ENCODE measurements at regions not wholly inside any gene's neighbourhood (a gene's known extent, or its start where the extent isn't known, plus 50 kb on each side); places are given as distances from the start of the nearest gene placed in this dataset.
"Not testable (repeated sequence)": the region's sequence is repeated elsewhere in the genome, so short reads cannot be mapped to it uniquely, and the experiment has no call there.

DNA sequence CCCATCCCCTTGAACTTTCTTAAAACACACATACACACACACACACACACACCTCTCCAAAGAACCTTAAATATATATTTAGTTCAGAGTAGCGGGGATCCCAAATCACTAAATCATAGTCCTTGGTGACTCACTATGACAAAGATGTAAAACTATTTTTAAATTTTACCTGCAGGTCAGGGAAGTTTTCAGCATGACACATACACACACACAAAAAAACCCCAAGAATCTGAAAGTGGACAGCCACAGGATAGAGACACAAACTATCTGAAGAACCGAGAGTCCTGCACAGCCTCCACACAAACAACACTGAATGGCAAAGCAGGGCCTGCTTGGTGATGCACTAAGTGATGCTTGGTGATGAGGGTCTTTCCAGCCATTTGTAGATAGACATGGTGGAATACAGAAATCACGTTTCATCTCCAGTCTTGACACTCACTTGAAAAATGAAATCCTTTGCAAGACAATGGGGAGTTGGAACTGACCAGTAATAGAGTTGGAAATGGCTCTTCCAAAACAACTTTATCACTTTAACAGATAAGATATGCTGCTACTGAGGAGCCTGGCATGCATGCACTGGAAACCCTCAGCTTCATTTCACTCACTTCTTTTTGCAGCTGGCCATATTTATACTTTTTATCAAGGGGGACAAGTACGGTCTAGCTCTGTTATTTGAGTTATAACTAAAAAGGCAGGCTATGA lies 307.3 kb downstream of the RAPGEF2 start:
- H3K4me3 ChIP-seq (ENCODE audit: low read depth, low read length): no peak overlapping the region
- H3K9ac ChIP-seq (ENCODE audit: low read depth, low read length): no peak overlapping the region
- H3K36me3 ChIP-seq (ENCODE audit: control insufficient read depth, insufficient read depth, low read length): no peaks in the 10 kb centered on the region
- H3K9me3 ChIP-seq (ENCODE audit: control insufficient read depth, insufficient read depth, low read length): no peaks in the 10 kb centered on the region
- H3K4me1 ChIP-seq (ENCODE audit: control insufficient read depth, insufficient read depth, low read length): no peaks in the 10 kb centered on the region
- H3K27me3 ChIP-seq (ENCODE audit: control insufficient read depth, insufficient read depth, low read length): no peaks in the 10 kb centered on the region

DNA sequence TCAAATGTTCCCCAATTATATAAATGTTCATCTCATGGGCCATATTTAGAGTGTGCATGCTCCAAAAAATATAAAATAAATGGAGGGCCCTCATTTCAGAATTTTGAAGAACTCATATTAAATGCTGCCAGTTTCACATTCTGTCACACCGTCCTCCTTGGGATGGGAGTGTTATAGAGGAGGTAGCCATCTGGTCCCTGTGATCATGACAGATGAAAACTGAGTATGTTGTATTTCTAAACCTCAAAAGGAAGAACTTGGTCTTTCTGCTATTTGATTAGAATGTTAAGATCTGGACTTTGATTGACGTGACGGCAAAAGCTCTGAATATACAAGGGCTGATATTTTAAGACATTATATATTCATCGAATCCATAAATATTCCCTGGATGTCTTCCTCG lies 308.0 kb downstream of the RAPGEF2 start:
- no peaks in the 10 kb centered on the region for H3K9me3 ChIP-seq (ENCODE audit: control insufficient read depth, insufficient read depth, low read length)
- no peaks in the 10 kb centered on the region for H3K4me1 ChIP-seq (ENCODE audit: control insufficient read depth, insufficient read depth, low read length)
- no peak overlapping the region for H3K9ac ChIP-seq (ENCODE audit: low read depth, low read length)
- H3K36me3 ChIP-seq (ENCODE audit: control insufficient read depth, insufficient read depth, low read length): no peaks in the 10 kb centered on the region
- H3K4me3 ChIP-seq (ENCODE audit: low read depth, low read length): no peak overlapping the region
- no peaks in the 10 kb centered on the region for H3K27me3 ChIP-seq (ENCODE audit: control insufficient read depth, insufficient read depth, low read length)

DNA sequence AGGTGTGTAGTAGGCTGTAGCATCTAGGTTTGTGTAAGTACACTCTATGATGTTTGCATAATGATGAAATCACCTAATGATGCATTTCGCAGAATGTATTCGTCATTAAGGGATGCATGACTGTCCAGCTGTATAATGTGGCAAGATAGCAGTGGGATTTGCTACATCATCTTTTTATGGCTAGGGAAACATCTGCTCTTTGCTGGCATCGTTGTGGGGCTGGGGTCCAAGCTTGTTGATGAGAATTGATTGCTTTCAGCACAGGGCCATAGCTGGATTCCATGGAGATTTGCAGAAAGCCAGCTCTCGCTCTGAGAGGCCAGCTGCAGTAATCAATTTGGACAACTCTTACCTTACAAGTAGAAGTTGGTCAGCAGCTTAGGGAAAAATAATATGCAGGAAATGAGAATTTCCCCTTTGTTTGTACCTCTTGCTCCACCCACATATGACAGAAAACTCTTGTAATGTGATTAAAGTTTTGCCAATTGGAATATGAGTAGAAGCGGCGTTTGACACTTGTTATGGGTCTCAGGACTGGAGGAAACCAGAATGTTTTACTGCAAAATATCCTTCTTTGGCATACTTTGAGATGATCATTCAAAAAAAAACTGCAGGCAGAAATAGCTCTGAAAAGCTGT lies 310.5 kb downstream of the RAPGEF2 start:
- no peaks in the 10 kb centered on the region for H3K27me3 ChIP-seq (ENCODE audit: control insufficient read depth, insufficient read depth, low read length)
- H3K9ac ChIP-seq (ENCODE audit: low read depth, low read length): no peak overlapping the region
- no peaks in the 10 kb centered on the region for H3K36me3 ChIP-seq (ENCODE audit: control insufficient read depth, insufficient read depth, low read length)
- H3K4me1 ChIP-seq (ENCODE audit: control insufficient read depth, insufficient read depth, low read length): no peaks in the 10 kb centered on the region
- no peak overlapping the region for H3K4me3 ChIP-seq (ENCODE audit: low read depth, low read length)
- H3K9me3 ChIP-seq (ENCODE audit: control insufficient read depth, insufficient read depth, low read length): peaks cover 3% of the 10 kb centered on the region

DNA sequence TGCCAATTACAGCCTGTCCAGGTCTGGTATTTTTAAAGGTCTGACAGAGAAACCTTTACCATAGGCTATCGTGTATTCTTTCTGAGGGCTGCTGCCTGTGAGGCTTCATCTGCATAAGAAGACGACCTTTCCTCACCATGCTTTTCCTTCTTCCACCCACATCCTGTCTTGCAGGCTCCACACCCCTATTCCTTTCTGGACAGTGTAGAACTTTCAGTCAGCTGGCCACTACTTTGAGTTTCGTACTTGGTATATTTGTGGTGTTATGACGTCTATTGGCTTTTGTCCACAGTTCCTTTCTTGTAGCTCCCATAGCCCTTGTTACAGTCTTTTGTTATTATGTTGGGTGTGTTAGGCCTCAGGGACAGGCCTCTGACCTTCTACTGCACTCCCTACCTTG lies 311.4 kb downstream of the RAPGEF2 start:
- no peaks in the 10 kb centered on the region for H3K36me3 ChIP-seq (ENCODE audit: control insufficient read depth, insufficient read depth, low read length)
- H3K4me1 ChIP-seq (ENCODE audit: control insufficient read depth, insufficient read depth, low read length): no peaks in the 10 kb centered on the region
- H3K9me3 ChIP-seq (ENCODE audit: control insufficient read depth, insufficient read depth, low read length): peaks cover 4% of the 10 kb centered on the region
- H3K27me3 ChIP-seq (ENCODE audit: control insufficient read depth, insufficient read depth, low read length): no peaks in the 10 kb centered on the region
- no peak overlapping the region for H3K4me3 ChIP-seq (ENCODE audit: low read depth, low read length)
- H3K9ac ChIP-seq (ENCODE audit: low read depth, low read length): no peak overlapping the region

DNA sequence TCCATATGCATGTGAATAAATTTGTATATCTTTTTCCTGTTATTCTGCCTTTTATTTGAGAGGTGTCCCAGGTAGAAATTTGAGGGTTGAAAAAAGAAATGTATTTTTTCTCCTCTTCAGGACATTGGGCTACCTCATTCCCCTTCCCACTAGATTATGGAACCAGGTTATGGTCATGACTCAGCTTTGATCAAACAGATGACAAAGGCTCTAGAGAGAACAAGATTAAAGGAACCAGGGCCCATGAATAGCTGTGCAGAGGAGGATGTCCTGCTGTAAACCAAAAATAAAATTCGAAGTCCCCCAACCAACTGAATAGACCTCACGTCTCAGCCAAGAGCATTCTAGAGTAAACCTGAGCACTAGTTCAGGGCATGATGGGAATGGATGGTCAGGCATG lies 313.2 kb downstream of the RAPGEF2 start:
- Histone ChIP-seq H3K9ac (ENCODE audit: low read depth, low read length) (no peak overlapping the region), H3K4me1 (ENCODE audit: control insufficient read depth, insufficient read depth, low read length) (no peaks in the 10 kb centered on the region)

DNA sequence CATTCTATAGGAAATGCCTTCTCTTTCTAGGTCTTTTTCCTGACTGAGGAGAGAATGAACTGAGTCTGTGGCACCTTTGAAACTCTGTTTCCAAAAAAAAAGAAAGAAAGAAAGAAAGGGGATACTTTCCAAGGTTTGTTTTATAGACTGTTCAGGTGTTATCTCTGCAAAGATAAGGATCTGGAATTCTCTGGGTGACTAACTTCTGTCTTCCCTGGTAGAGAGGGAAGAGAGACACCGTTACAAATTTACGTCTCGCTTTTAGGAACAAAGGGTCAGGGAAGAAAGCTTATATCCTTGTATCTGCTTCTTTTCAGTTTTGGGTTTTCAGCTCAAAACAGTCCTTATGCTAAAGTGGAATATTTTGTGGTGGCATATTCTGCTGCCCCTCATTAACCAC lies 314.1 kb downstream of the RAPGEF2 start:
- Histone ChIP-seq H3K4me3 (ENCODE audit: low read depth, low read length) (no peak overlapping the region), H3K27me3 (ENCODE audit: control insufficient read depth, insufficient read depth, low read length) (no peaks in the 10 kb centered on the region), H3K9ac (ENCODE audit: low read depth, low read length) (no peak overlapping the region), H3K36me3 (ENCODE audit: control insufficient read depth, insufficient read depth, low read length) (no peaks in the 10 kb centered on the region), H3K9me3 (ENCODE audit: control insufficient read depth, insufficient read depth, low read length) (peaks cover 4% of the 10 kb centered on the region), H3K4me1 (ENCODE audit: control insufficient read depth, insufficient read depth, low read length) (no peaks in the 10 kb centered on the region)

More for the DNA sequence above, 313.2 kb downstream of the RAPGEF2 start:
- peaks cover 4% of the 10 kb centered on the region for H3K9me3 ChIP-seq (ENCODE audit: control insufficient read depth, insufficient read depth, low read length)
- no peaks in the 10 kb centered on the region for H3K36me3 ChIP-seq (ENCODE audit: control insufficient read depth, insufficient read depth, low read length)
- H3K27me3 ChIP-seq (ENCODE audit: control insufficient read depth, insufficient read depth, low read length): no peaks in the 10 kb centered on the region
- no peak overlapping the region for H3K4me3 ChIP-seq (ENCODE audit: low read depth, low read length)

DNA sequence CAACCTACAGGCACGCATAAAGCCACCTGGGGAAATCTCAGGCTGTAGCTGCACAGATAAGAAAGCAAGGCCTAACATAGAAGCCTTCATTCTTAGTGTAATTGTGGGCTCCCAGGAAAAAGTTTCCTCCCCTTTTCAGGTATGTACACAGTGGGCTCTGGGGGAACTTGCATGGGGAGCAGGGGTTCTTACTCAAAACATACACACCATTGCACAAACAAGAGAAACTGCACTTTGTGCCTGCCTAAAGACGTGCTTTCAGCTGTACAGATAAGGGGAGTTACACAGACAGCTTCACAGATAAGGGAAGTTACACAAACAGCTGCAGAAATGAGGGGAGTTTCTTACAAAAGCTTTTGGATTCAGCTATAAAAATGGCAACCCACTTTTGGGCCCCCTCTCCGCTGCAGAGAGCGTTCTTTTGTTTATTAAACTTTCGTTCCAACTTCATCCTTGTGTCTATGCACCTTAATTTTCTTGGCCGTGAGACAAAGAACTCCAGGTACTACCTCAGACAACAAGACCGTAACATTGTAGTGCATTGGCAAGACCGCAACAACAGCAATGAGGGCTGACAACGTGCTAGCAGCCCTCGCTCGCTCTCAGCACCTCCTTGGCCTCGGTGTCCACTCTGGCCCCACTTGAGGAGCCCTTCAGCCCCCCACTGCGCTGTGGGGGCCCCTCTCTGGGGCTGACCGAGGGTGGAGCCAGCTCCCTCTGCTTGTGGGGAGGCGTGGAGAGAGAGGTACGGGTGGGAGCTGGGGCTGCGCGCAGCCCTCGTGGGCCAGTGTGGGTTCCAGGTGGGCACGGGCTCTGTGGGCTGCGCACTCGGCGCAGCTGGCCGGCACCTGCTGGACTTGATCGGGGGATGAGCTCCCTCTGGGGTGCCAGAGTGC lies 317.5 kb downstream of the RAPGEF2 start:
- H3K9ac ChIP-seq (ENCODE audit: low read depth, low read length): no peak overlapping the region
- peaks cover 4% of the 10 kb centered on the region for H3K9me3 ChIP-seq (ENCODE audit: control insufficient read depth, insufficient read depth, low read length)
- H3K27me3 ChIP-seq (ENCODE audit: control insufficient read depth, insufficient read depth, low read length): no peaks in the 10 kb centered on the region
- H3K4me1 ChIP-seq (ENCODE audit: control insufficient read depth, insufficient read depth, low read length): peaks cover 5% of the 10 kb centered on the region
- H3K36me3 ChIP-seq (ENCODE audit: control insufficient read depth, insufficient read depth, low read length): no peaks in the 10 kb centered on the region
- H3K4me3 ChIP-seq (ENCODE audit: low read depth, low read length): no peak overlapping the region

DNA sequence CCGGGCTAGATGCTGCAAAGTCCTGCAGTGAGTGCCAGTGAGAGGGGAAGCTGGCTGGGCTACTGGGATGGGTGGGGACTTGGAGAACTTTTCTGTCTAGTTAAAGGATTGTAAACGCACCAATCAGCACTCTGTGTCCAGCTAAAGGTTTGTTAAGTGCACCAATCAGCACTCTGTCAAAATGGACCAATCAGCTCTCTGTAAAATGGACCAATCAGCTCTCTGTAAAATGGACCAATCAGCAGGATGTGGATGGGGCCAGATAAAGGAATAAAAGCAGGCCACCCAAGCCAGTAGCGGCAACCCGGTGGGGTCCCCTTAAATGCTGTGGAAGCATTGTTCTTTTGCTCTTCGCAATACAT lies 318.2 kb downstream of the RAPGEF2 start:
- H3K27me3 ChIP-seq (ENCODE audit: control insufficient read depth, insufficient read depth, low read length); H3K4me1 ChIP-seq (ENCODE audit: control insufficient read depth, insufficient read depth, low read length); H3K4me3 ChIP-seq (ENCODE audit: low read depth, low read length); H3K36me3 ChIP-seq (ENCODE audit: control insufficient read depth, insufficient read depth, low read length); H3K9ac ChIP-seq (ENCODE audit: low read depth, low read length); H3K9me3 ChIP-seq (ENCODE audit: control insufficient read depth, insufficient read depth, low read length): not testable (repeated sequence)

DNA sequence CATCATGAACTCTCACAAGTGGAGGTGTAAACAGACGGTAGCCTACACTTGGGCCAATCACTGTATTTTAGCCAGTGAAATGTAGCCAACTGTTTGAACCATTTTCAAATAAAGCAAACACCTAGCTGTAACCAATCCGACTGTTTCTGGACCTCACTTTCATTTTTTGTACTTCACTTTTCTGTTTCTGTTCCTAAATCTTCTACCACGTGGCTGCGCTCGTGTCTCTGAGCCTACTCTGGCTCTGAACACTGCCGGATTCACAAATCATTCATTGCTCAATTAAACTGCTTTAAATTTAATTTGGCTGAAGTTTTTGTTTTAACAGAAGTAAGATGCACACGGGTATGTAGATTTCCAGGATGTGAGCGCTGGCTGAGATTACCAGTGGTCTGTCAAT lies 319.1 kb downstream of the RAPGEF2 start:
- Histone ChIP-seq H3K9ac (ENCODE audit: low read depth, low read length) (no peak overlapping the region), H3K27me3 (ENCODE audit: control insufficient read depth, insufficient read depth, low read length) (no peaks in the 10 kb centered on the region), H3K4me1 (ENCODE audit: control insufficient read depth, insufficient read depth, low read length) (peaks cover 13% of the 10 kb centered on the region), H3K36me3 (ENCODE audit: control insufficient read depth, insufficient read depth, low read length) (no peaks in the 10 kb centered on the region), H3K9me3 (ENCODE audit: control insufficient read depth, insufficient read depth, low read length) (peaks cover 4% of the 10 kb centered on the region), H3K4me3 (ENCODE audit: low read depth, low read length) (no peak overlapping the region)

DNA sequence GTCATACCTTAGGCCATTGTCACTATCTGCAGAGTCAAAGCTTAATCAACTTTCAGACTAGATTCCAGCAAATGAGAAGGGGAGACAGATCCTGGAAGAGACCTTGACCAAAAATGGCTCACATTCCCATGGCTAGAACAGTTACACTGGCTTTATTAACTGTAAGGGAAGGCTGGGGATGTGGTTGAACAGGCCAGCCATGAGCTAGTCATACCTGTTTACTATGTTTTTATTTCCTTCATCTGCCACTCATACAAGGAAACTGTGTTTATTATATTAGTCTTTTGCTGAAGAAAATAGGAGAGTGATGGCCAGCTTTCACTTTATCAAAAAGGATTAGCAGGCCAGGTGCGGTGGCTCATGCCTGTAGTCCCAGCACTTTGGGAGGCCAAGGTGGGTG lies 319.7 kb downstream of the RAPGEF2 start:
- no peak overlapping the region for H3K9ac ChIP-seq (ENCODE audit: low read depth, low read length)
- no peaks in the 10 kb centered on the region for H3K36me3 ChIP-seq (ENCODE audit: control insufficient read depth, insufficient read depth, low read length)
- H3K4me1 ChIP-seq (ENCODE audit: control insufficient read depth, insufficient read depth, low read length): peaks cover 16% of the 10 kb centered on the region
- peaks cover 4% of the 10 kb centered on the region for H3K9me3 ChIP-seq (ENCODE audit: control insufficient read depth, insufficient read depth, low read length)
- no peaks in the 10 kb centered on the region for H3K27me3 ChIP-seq (ENCODE audit: control insufficient read depth, insufficient read depth, low read length)
- no peak overlapping the region for H3K4me3 ChIP-seq (ENCODE audit: low read depth, low read length)

DNA sequence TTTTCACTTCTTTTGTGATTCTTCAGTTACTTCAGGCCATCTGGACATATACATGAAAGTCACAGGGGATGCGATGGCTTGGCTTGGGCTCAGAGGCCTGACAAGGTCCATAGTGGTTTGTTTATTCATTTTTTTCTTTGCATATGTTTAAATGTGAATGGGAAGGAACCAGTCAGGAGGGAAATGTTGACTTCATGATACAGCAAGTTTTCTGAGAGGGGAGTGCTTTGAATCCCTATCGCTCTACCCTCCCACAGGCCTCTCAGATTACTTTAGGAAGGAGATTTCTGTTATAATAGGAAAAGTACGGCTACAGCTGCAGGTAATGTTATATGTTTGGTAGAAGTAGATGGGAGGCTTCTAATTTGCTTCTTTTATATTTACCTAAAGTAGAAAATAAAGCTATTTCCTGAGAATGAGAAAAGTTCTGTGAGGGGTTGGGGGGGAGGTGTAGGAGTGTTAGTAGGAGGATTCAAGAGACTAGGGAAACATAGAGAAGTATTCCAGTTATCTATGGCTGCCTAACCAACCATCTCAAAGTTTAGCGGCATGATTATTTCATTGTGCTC lies 322.9 kb downstream of the RAPGEF2 start:
- peaks cover 28% of the 10 kb centered on the region for H3K4me1 ChIP-seq (ENCODE audit: control insufficient read depth, insufficient read depth, low read length)
- H3K36me3 ChIP-seq (ENCODE audit: control insufficient read depth, insufficient read depth, low read length): no peaks in the 10 kb centered on the region
- H3K4me3 ChIP-seq (ENCODE audit: low read depth, low read length): no peak overlapping the region
- no peaks in the 10 kb centered on the region for H3K9me3 ChIP-seq (ENCODE audit: control insufficient read depth, insufficient read depth, low read length)
- no peak overlapping the region for H3K9ac ChIP-seq (ENCODE audit: low read depth, low read length)
- no peaks in the 10 kb centered on the region for H3K27me3 ChIP-seq (ENCODE audit: control insufficient read depth, insufficient read depth, low read length)

Measured in iPS-15b (cell line).